Bronchial epithelial cell (primary cell): ENCODE measurements at regions not wholly inside any gene's neighbourhood (a gene's known extent, or its start where the extent isn't known, plus 50 kb on each side); places are given as distances from the start of the nearest gene placed in this dataset.

ENCODE experiments used
- DNase-seq: peaks from one replicate; pipeline ENCODE4 v3.0.0-alpha.2; 2010; ENCODE audit warnings: low read depth
- FAIRE-seq: peaks from 2 replicates; lab custom pipeline; 2011; peaks lifted over from hg19 to GRCh38; lab: Jason Lieb, UNC
- H3K27me3 ChIP-seq: 2 replicates; pipeline ENCODE4 v1.5.1; 2011; ENCODE audit warnings: low read length; ENCODE audit not compliant: control insufficient read depth, insufficient read depth
- H3K36me3 ChIP-seq: 2 replicates; pipeline ENCODE4 v1.5.1; 2011; ENCODE audit warnings: low read length; ENCODE audit not compliant: control insufficient read depth, insufficient read depth
- H3K4me3 ChIP-seq: 2 replicates; pipeline ENCODE4 v1.5.1; 2011; ENCODE audit warnings: mild to moderate bottlenecking, low read depth, low read length, control low read depth
- TF ChIP-seq, protein P1 (sequence below): IDR thresholded peaks from 2 replicates; pipeline ENCODE4 v1.5.1; 2011; ENCODE audit warnings: mild to moderate bottlenecking, moderate library complexity, low read length, control low read depth, inconsistent platforms; ENCODE audit not compliant: insufficient read depth, severe bottlenecking

DNA sequence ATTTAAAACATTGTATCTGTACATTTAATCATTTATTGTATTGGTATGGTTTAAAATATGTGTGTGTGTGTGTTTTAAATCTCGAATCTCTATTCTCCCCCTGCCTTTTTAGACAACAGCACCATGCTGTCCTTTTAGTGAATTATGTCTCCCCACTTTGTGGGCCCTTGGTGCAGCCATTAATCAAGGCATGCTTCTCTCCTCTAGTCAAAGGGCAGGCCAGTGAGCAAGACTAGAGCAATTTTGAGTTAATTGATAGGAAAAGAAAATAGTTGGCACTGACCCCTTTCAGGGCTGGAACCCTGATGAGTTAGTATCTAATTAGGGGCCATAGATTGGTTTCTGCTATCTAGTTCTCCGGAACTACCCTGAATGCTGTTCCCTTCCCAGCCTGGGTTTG lies 111.0 kb downstream of the MAIP1 start:
- TF ChIP-seq, protein P1, sequence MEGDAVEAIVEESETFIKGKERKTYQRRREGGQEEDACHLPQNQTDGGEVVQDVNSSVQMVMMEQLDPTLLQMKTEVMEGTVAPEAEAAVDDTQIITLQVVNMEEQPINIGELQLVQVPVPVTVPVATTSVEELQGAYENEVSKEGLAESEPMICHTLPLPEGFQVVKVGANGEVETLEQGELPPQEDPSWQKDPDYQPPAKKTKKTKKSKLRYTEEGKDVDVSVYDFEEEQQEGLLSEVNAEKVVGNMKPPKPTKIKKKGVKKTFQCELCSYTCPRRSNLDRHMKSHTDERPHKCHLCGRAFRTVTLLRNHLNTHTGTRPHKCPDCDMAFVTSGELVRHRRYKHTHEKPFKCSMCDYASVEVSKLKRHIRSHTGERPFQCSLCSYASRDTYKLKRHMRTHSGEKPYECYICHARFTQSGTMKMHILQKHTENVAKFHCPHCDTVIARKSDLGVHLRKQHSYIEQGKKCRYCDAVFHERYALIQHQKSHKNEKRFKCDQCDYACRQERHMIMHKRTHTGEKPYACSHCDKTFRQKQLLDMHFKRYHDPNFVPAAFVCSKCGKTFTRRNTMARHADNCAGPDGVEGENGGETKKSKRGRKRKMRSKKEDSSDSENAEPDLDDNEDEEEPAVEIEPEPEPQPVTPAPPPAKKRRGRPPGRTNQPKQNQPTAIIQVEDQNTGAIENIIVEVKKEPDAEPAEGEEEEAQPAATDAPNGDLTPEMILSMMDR, result no peak

DNA sequence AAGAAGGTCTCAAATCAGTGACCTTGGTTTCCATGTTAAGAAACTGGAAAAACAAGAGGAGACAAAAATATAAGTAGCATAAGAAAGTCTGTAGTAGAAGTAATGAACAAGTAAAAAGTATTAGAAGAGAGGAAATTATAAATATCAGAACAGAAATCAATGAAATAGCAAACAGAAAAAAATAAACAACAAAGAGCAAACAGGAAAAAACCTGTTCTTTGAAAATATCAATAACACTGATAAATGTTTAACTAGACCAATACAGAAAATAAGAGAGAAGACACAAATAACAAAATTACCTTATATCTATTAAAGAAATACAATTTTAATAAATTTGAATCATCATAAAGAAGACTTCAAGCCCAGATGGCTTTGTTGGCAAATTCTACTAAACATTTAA lies 113.3 kb downstream of the MAIP1 start:
- no peak for FAIRE-seq
- TF ChIP-seq, protein P1, result no peak
- no peak for DNase-seq
- Histone ChIP-seq H3K27me3 (no peaks in the 10 kb centered on the region), H3K4me3 (no peak overlapping the region), H3K36me3 (no peaks in the 10 kb centered on the region)

More for the DNA sequence above, 111.0 kb downstream of the MAIP1 start:
- DNase-seq, result no peak
- no peaks in the 10 kb centered on the region for H3K36me3 ChIP-seq
- no peak overlapping the region for H3K4me3 ChIP-seq
- no peaks in the 10 kb centered on the region for H3K27me3 ChIP-seq
- no peak for FAIRE-seq

DNA sequence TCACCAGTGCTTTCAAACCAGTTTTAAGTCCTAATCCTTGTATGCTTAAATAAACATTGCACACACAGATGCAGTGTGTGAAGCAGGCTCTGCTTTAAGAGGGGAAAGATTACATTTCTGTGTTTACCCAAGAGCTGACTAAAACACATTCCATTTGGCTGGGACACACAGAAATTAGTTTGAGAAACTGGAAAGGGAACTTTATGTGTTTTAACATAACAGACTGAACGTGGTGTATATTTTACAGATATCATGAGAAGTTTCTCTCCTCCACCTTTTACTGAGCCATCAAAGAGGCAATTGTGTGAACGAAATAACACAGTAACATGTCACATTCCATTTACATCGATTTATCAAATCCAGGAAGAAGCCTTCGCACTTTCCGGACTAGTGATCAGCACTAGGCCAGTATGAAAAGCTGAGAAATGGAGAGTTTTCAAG lies 121.8 kb downstream of the MAIP1 start:
- Histone ChIP-seq H3K36me3 (no peaks in the 10 kb centered on the region), H3K27me3 (no peaks in the 10 kb centered on the region), H3K4me3 (no peak overlapping the region)
- TF ChIP-seq, protein P1, result no peak
- FAIRE-seq, result no peak
- DNase-seq, result peak; percentile 93

DNA sequence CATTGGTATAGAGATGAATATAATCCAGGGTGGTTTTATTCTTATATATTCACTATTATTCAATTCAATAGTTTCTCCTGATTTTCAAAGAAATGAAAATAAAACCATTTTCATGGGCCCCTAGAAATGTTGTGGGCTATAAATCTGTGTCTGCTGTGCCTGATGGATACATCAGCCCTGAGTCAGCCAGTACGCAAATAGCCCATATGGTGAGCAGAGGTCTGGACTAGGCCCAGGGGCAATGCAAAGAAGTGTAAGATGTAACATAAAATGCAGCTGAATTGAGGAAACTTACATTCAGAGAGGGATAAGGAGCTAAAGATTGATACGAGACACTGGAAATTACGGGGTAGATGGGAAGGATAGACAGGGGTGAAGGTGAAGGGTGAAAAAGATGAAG lies 122.5 kb downstream of the MAIP1 start:
- FAIRE-seq, result no peak
- TF ChIP-seq, protein P1, result no peak
- Histone ChIP-seq H3K27me3 (no peaks in the 10 kb centered on the region), H3K36me3 (no peaks in the 10 kb centered on the region), H3K4me3 (no peak overlapping the region)
- peak; percentile 69 for DNase-seq

DNA sequence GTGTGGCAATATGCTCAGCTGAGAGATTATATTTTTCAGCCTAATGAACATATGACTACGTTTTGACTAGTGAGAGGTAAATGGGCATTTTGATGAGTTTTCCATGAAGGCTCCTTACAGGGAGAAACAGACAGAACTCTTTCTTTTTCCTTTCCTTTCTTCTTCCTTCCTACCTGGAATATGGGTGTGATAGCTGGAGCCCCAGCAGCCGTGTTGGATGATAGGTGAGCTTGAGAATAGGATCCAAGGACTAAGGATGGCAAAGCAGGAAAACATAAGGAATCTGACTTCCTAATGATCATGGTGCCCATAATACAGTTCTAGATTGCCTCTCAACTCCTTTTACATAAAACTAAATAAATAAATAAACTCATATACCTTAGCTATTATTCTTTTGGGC lies 124.0 kb downstream of the MAIP1 start:
- H3K36me3 ChIP-seq, result no peaks in the 10 kb centered on the region
- H3K4me3 ChIP-seq, result no peak overlapping the region
- no peaks in the 10 kb centered on the region for H3K27me3 ChIP-seq
- FAIRE-seq (no peak), DNase-seq (no peak)
- TF ChIP-seq, protein P1, result no peak

DNA sequence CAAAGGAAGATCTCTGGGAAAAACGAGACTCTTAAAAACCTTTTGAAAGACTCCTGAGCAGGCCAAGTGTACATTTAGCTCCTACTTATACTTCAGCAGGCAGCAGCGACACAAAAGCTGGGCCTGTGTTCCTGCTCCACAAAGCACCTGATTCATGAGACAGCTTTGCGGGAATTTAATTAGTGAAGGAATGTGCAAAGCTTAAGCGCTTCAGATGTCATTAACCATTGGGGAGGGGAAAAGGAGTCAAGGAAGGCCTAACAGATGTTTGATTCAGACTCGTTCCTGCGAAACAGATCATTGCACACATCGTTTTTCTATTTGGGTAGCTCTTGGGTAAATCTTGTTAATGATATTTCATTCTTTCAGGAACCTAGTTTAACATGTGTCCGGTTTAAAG lies 125.9 kb downstream of the MAIP1 start:
- TF ChIP-seq, protein P1, result no peak
- Histone ChIP-seq H3K27me3 (no peaks in the 10 kb centered on the region), H3K4me3 (no peak overlapping the region), H3K36me3 (no peaks in the 10 kb centered on the region)
- no peak for FAIRE-seq
- no peak for DNase-seq
